Esophagus muscularis mucosa (tissue), 4 donors: ENCODE measurements at regions not wholly inside any gene's neighbourhood (a gene's known extent, or its start where the extent isn't known, plus 50 kb on each side); places are given as distances from the start of the nearest gene placed in this dataset.

Source experiments
- DNase-seq: peaks from one replicate; pipeline ENCODE4 v3.0.0-alpha.2; 2017; ENCODE audit errors: extremely low spot score
- H3K27ac ChIP-seq, 4 donors: fragments of 200-600 bp; sonication (generic); replicated peaks in 1 of 4; 1 replicate in 3 of 4; 2 replicates in 1 of 4; pipeline ENCODE4 v1.5.1; 2016 to 2019; ENCODE audit warnings: mild to moderate bottlenecking in 1 of 4
- H3K27me3 ChIP-seq, 4 donors: fragments of 200-600 bp; sonication (generic); one replicate each; pipeline versions ENCODE4 v1.5.1 to v1.6.0; 2016 to 2019
- H3K36me3 ChIP-seq, 4 donors: fragments of 200-600 bp; sonication (generic); one replicate each; pipeline ENCODE4 v1.5.1; 2016 to 2019
- H3K4me1 ChIP-seq, 4 donors: fragments of 200-600 bp; sonication (generic); one replicate each; pipeline ENCODE4 v1.5.1; 2016 to 2019
- H3K4me3 ChIP-seq, 4 donors: fragments of 200-600 bp; sonication (generic); 1 replicate in 2 of 4; 2 replicates in 2 of 4; pipeline ENCODE4 v1.5.1; 2016 to 2019; ENCODE audit warnings: mild to moderate bottlenecking in 4 of 4, moderate library complexity in 1 of 4
- H3K9me3 ChIP-seq, 4 donors: fragments of 200-600 bp; sonication (generic); 1 replicate in 3 of 4; 2 replicates in 1 of 4; pipeline ENCODE4 v1.5.1; 2016 to 2019
- EP300 ChIP-seq: sonication (generic); formaldehyde crosslinking; IDR thresholded peaks from one replicate; pipeline ENCODE4 v1.6.1; 2017; ENCODE audit warnings: antibody characterized with exemption
- POLR2A ChIP-seq: fragments of 450-650 bp; IDR thresholded peaks from one replicate; pipeline ENCODE4 v1.6.1; 2017; ENCODE audit warnings: antibody characterized with exemption, moderate library complexity, mild to moderate bottlenecking, low read depth
- POLR2AphosphoS5 ChIP-seq, 2 donors: sonication (generic); formaldehyde crosslinking; IDR thresholded peaks; one replicate each; pipeline ENCODE4 v1.6.1; 2017; ENCODE audit warnings: antibody characterized with exemption in 2 of 2
- WGBS: methylation state at CpG from one replicate; pipeline ENCODE4 v1.1.5; 2018; 5-methylcytosine and 5-hydroxymethylcytosine counted together
- intact Hi-C: fragments of 100-400 bp; cut with DNase I; formaldehyde crosslinking; loops from one replicate; pipeline ENCODE4 v1.15.1; 2023
- TF ChIP-seq, protein P1 (sequence below), 3 experiments: fragments of 200-600 bp in 2 of 3; fragments of 450-650 bp in 1 of 3; sonication (generic) in 2 of 3; IDR thresholded peaks; one replicate each; pipeline ENCODE4 v1.5.1; 2017 to 2019; ENCODE audit warnings: antibody characterized with exemption in 3 of 3, mild to moderate bottlenecking in 2 of 3, moderate library complexity in 1 of 3

DNA sequence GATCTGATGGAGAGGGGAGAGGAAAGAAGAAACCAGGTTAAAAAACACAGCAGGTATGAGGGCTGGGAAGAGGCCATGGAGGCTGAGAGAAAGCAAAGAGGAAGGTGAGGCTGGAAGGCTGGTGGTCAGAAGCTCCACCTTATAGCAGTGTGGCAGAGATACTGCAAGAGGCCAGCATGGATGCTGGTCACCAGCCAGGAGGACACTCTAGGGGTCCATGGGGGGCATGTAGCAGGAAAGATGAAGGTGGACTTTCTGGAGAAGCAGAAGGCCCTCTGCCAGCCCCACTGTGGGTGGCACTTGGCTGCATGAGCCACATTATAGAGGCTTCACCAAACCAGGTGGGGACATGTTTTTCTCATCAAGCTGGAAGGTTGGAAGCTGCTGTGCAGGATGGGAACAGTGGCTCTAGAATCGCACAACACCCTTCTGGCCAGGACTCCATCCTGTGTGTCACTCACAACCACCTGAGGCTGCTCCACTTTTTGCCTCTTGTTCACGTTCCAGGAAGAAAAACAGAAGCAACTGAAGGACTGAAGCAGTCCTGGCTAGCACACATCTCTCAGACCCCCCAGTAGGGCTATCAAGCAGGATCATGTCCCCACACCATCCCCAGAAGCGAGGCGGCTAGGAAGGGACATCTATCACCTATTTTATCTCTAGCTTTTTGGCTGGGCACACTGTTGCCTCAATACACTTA, 587.5 kb upstream of the MGMT start:
- WGBS: 84% methylated on average over 4 of the region's 4 CpGs
- no peak overlapping the region for H3K27ac ChIP-seq
- intact Hi-C loops: no loop called here
- H3K36me3 ChIP-seq: no peaks in the 10 kb centered on the region
- H3K9me3 ChIP-seq: no peaks in the 10 kb centered on the region
- TF ChIP-seq POLR2AphosphoS5 (IDR thresholded peaks at IDR 0.05) (no peak), POLR2A (no peak), EP300 (no peak)
- TF ChIP-seq, protein P1, sequence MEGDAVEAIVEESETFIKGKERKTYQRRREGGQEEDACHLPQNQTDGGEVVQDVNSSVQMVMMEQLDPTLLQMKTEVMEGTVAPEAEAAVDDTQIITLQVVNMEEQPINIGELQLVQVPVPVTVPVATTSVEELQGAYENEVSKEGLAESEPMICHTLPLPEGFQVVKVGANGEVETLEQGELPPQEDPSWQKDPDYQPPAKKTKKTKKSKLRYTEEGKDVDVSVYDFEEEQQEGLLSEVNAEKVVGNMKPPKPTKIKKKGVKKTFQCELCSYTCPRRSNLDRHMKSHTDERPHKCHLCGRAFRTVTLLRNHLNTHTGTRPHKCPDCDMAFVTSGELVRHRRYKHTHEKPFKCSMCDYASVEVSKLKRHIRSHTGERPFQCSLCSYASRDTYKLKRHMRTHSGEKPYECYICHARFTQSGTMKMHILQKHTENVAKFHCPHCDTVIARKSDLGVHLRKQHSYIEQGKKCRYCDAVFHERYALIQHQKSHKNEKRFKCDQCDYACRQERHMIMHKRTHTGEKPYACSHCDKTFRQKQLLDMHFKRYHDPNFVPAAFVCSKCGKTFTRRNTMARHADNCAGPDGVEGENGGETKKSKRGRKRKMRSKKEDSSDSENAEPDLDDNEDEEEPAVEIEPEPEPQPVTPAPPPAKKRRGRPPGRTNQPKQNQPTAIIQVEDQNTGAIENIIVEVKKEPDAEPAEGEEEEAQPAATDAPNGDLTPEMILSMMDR (IDR thresholded peaks at IDR 0.05): no peak
- DNase-seq: peak; percentile 68
- no peak overlapping the region for H3K4me3 ChIP-seq
- peaks cover 0 to 14% (median 6%) of the 10 kb centered on the region in 4 donors for H3K4me1 ChIP-seq
- no peaks in the 10 kb centered on the region for H3K27me3 ChIP-seq

DNA sequence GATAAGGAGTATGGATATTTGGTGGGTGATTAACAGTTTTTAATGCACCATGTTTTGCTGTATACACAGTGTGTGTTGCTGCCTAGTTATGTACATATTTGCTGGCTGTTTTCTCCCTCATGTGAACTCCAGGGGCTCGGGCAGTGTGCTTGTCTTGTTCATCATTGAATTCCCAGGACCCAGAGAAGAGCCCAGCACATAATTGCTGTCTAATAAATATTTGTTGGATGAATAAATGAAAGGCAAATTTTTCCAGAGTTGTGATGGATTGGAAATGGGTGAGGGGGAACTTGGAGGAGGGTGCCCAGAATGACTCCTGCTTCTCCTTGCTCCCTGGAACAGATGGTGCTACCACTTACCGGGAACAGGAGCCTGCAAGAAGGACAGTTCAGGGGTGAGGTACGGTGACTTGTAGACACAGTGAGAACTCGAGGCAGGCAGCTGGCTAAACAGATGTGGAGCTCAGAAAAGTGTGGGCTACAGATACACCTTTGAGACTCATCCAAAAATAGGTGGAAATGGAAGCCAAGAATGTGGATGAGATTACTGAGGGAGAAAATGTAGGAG, 586.8 kb upstream of the MGMT start:
- WGBS: 77% methylated on average over 4 of the region's 4 CpGs
- Histone ChIP-seq H3K36me3 (no peaks in the 10 kb centered on the region), H3K4me1 (peaks cover 0 to 12% (median 6%) of the 10 kb centered on the region in 4 donors), H3K27me3 (no peaks in the 10 kb centered on the region), H3K9me3 (no peaks in the 10 kb centered on the region), H3K4me3 (no peak overlapping the region), H3K27ac (no peak overlapping the region)
- DNase-seq: peak; percentile 91
- intact Hi-C loops: no loop called here
- TF ChIP-seq, protein P1 (IDR thresholded peaks at IDR 0.05): no peak
- TF ChIP-seq POLR2AphosphoS5 (IDR thresholded peaks at IDR 0.05): no peak
- no peak for TF ChIP-seq EP300
- TF ChIP-seq POLR2A: no peak

DNA sequence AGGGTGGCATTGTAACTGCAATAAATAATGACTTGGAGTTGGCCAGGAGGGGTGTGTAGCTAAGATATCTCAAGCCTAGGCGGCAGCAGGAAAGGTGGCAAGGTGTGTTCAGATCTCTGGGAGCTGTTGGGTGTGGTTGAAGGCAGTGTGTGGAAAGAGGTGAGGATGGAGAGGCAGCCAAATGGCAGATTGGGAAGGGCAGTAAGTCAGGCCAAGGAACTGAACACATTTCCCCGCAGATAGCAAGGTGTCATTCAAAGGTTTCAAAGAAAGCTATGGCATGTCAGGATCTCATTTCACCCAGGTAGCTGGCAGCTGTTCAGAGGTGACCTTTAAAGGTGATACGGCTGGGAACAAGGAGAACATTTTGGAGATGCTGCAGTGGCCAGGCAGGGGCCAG, 586.0 kb upstream of the MGMT start:
- intact Hi-C loops: no loop called here
- WGBS: 90% methylated on average over 3 of the region's 3 CpGs
- Histone ChIP-seq H3K4me3 (no peak overlapping the region), H3K27ac (no peak overlapping the region), H3K9me3 (no peaks in the 10 kb centered on the region), H3K4me1 (peaks cover 0 to 4% (median 0%) of the 10 kb centered on the region in 4 donors), H3K36me3 (no peaks in the 10 kb centered on the region), H3K27me3 (no peaks in the 10 kb centered on the region)
- TF ChIP-seq POLR2A: no peak
- TF ChIP-seq EP300: no peak
- TF ChIP-seq, protein P1 (IDR thresholded peaks at IDR 0.05): no peak
- peak; percentile 78 for DNase-seq

DNA sequence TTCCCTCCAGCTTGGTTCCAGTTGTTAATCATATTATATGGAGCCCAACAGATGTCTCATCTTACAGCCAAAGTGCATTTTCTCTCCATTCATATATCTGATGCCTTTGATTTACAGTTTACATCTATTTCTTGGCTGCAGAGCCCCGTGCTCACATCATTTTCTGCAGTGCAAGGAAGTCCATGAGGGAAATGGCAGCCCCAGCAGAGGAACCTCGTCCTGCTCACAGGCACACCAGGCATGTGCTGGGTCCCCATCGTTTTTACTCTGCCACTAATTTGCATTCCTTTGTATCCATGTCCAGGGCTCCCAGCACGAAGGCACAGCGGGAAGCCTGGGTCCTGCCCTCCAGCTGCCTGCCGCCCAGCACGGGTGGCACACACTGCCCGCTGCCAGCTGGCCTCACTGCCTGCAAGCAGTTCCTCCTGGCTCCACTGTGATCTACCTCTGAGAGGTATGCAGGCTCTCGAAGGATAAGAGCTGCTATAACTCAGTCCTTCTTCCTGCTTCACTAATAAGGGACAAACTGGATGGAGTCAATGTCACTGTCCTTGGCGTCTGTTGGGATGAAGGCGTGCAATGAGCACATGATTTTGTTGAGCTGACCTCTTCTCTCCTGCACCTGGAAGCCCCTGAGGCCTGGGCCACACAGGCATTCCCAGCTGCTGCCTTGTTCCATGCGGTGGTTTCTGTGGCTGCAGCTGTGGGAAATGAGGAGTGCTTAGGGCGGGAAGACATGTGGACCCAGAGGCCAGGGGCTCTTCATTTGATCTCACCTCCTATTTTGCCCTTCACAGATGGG, 583.6 kb upstream of the MGMT start:
- H3K4me1 ChIP-seq: no peaks in the 10 kb centered on the region
- TF ChIP-seq, protein P1 (IDR thresholded peaks at IDR 0.05): no peak
- no peaks in the 10 kb centered on the region for H3K27me3 ChIP-seq
- H3K4me3 ChIP-seq: no peak overlapping the region
- no peaks in the 10 kb centered on the region for H3K9me3 ChIP-seq
- no peak overlapping the region for H3K27ac ChIP-seq
- DNase-seq: peak; percentile 82
- 76% methylated on average over 10 of the region's 13 CpGs for WGBS
- H3K36me3 ChIP-seq: no peaks in the 10 kb centered on the region
- intact Hi-C loops: no loop called here
